ENCODE measurements at regions not wholly inside any gene's neighbourhood (a gene's known extent, or its start where the extent isn't known, plus 50 kb on each side); places are given as distances from the start of the nearest gene placed in this dataset.
"Not testable (repeated sequence)": the region's sequence is repeated elsewhere in the genome, so short reads cannot be mapped to it uniquely, and the experiment has no call there.

- Histone ChIP-seq H3K4me1 (no peaks in the 10 kb centered on the region), H3K27me3 (no peaks in the 10 kb centered on the region), H3K4me3 (no peak overlapping the region), H3K36me3 (no peaks in the 10 kb centered on the region), H3K9me3 (no peaks in the 10 kb centered on the region), H3K27ac (no peak overlapping the region)
- 62 to 80% (median 75%) methylated on average over 4 of the region's 4 CpGs for WGBS, 5 donors
- TF ChIP-seq POLR2AphosphoS5 (IDR thresholded peaks at IDR 0.05), result no peak
- no peak for TF ChIP-seq CTCF (IDR thresholded peaks at IDR 0.05)
- TF ChIP-seq EP300 (IDR thresholded peaks at IDR 0.05), result no peak
- TF ChIP-seq POLR2A (IDR thresholded peaks at IDR 0.05), result no peak
- intact Hi-C loops (cut with DNase I; ENCODE audit: low total_unique reads), result no loop called here
- no peak for DNase-seq
These were observed 169.0 kb upstream of the G2E3 start for GRCh38 chr14:30389877-30390385.

- DNase-seq, result no peak
- intact Hi-C loops (cut with DNase I; ENCODE audit: low total_unique reads), result no loop called here
- WGBS, 5 donors, result 81 to 87% (median 85%) methylated on average over 1 of the region's 1 CpG
- Histone ChIP-seq H3K27ac (no peak overlapping the region), H3K9me3 (no peaks in the 10 kb centered on the region), H3K4me3 (no peak overlapping the region), H3K36me3 (no peaks in the 10 kb centered on the region), H3K27me3 (no peaks in the 10 kb centered on the region), H3K4me1 (no peaks in the 10 kb centered on the region)
- TF ChIP-seq CTCF (IDR thresholded peaks at IDR 0.05) (no peak), POLR2AphosphoS5 (IDR thresholded peaks at IDR 0.05) (no peak)
These were observed 163.9 kb upstream of the G2E3 start for GRCh38 chr14:30395065-30395464.

- Histone ChIP-seq H3K4me1 (no peaks in the 10 kb centered on the region), H3K36me3 (no peaks in the 10 kb centered on the region), H3K4me3 (no peak overlapping the region), H3K27me3 (no peaks in the 10 kb centered on the region), H3K9me3 (no peaks in the 10 kb centered on the region), H3K27ac (no peak overlapping the region)
- intact Hi-C loops (cut with DNase I; ENCODE audit: low total_unique reads), result no loop called here
- no peak for TF ChIP-seq POLR2A (IDR thresholded peaks at IDR 0.05)
- DNase-seq, result no peak
These were observed 156.1 kb upstream of the G2E3 start for GRCh38 chr14:30402846-30403245.

- TF ChIP-seq CTCF (IDR thresholded peaks at IDR 0.05) (no peak), POLR2A (IDR thresholded peaks at IDR 0.05) (no peak), POLR2AphosphoS5 (IDR thresholded peaks at IDR 0.05) (no peak), EP300 (IDR thresholded peaks at IDR 0.05) (no peak)
- Histone ChIP-seq H3K9me3 (no peaks in the 10 kb centered on the region), H3K4me1 (no peaks in the 10 kb centered on the region), H3K27ac (no peak overlapping the region), H3K27me3 (no peaks in the 10 kb centered on the region), H3K36me3 (no peaks in the 10 kb centered on the region), H3K4me3 (no peak overlapping the region)
- intact Hi-C loops (cut with DNase I; ENCODE audit: low total_unique reads), result no loop called here
- 75 to 90% (median 85%) methylated on average over 4 of the region's 4 CpGs for WGBS, 5 donors
- no peak for DNase-seq
These were observed 155.2 kb upstream of the G2E3 start for GRCh38 chr14:30403791-30404190.

GRCh38 chr14:30409508-30410015 lies 149.4 kb upstream of the G2E3 start:
- intact Hi-C loops (cut with DNase I; ENCODE audit: low total_unique reads); H3K4me1 ChIP-seq; H3K4me3 ChIP-seq; H3K27me3 ChIP-seq; H3K9me3 ChIP-seq; H3K36me3 ChIP-seq; DNase-seq; H3K27ac ChIP-seq: not testable (repeated sequence)
- 71 to 83% (median 77%) methylated on average over 2 of the region's 2 CpGs for WGBS, 5 donors

All from stomach (tissue), 8 donors.